Activated T-cell treated with anti-CD3 and anti-CD28 coated beads, Interleukin-2, amount 50 U/mL, for 1 hour (primary cell): ENCODE measurements at regions not wholly inside any gene's neighbourhood (a gene's known extent, or its start where the extent isn't known, plus 50 kb on each side); places are given as distances from the start of the nearest gene placed in this dataset.
"Not testable (repeated sequence)": the region's sequence is repeated elsewhere in the genome, so short reads cannot be mapped to it uniquely, and the experiment has no call there.

Source experiments
- DNase-seq: peaks from one replicate; pipeline ENCODE4 v3.0.0-alpha.2; 2020

- DNase-seq = no peak
Measured at GRCh38 chr11:114949614-114950351, 271.5 kb downstream of the NXPE2 start.

DNA sequence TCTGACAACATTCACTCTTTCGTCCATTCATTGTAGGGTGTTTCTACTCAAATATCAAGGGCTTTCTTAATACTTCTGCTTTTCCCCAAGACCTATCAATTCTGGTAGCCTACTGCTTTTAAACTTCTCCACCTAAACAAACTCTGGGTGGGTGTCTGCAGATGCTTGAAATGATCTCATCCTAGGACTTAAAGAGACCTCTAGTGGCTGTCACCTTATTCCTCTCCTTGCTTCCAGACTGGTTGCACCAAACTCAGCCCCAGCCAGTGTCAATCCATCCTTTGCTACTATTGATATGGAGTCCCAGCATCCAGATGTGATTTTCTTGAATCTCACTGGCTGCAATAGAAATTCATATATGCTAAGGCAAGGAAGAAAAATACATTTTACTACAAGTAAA, 274.7 kb downstream of the NXPE2 start:
- DNase-seq = no peak

DNA sequence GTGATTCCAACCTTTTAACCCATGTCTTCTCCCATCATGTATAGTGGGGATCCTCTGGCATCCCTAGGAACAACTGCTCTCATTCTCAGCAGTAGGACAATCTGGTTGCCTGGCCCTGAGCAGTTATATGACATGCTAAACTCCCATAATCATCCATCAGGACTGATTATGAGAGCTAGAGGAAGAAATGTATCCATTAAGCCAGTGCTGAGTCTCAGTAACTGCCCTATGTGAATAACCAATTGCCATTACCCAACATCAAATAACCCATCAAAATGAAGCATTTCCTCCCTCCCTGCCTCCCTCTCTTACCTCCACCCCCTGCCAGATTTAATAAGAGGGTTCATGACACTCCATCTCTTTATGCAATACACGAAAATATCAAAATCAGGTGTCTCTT, 277.6 kb downstream of the NXPE2 start:
- no peak for DNase-seq

GRCh38 chr11:114956566-114956965, 278.2 kb downstream of the NXPE2 start:
- DNase-seq = no peak

- no peak for DNase-seq
Measured at GRCh38 chr11:114959953-114960505, 281.7 kb downstream of the NXPE2 start.

GRCh38 chr11:114960819-114961218, 282.5 kb downstream of the NXPE2 start:
- not testable (repeated sequence) for DNase-seq

DNA sequence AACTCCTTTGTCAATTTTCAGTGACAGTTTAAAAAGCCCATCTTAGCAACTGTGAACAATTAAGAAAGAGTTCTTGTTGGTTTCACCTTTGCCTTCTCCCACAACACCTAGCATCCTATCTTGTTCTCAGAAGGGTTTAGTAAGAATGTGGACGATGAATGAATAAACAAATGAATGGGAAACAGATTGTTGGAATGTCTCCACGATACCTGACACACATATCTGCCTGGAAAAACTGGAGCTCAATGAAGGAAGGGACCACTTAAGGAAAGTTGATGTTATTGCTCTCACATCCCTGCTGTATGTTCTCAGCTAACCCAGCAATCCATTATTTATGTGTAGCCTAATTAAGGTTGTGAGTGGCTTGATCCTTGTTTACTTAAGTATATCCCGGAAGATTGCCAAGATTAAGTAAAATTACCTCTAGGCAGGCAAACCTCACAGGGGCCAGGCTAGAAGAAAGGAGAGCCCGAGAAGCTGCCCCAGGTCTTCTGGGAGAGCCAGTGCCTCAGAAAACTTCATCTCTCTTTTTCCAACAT, 286.4 kb downstream of the NXPE2 start:
- no peak for DNase-seq

DNA sequence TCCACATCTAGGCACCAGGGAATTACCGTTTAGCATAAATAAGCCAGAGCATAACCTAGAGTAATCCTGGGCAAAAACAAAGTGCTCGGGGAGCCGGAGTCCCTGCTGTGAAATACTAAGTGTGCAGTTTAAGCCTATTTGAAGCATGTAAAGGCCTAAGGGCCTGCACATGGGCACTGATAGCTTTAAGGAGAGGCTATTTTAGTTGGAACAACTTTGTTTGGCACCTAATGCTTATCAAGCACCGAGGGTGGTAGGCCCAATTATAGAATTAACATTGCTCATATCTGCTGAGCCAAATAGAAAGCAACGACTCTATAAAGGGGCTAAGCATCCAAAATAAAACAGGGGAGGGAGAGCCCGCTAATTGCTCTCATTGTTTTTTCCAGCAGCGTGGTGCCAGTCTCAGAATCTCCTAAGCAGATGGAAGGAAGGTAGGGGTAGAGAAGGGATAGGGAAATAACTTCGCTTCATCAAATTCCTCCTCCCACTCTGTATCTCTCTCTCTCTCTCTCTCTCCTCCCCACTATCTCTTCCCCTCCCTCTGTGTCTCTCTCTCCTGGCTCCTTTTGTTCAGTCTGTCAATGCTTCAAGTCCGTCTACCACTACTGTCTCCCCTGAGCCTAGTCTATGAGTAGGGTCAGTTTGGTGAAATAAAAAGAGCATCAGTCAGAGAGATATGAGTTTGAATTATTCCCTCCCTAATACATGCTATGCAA, 292.8 kb downstream of the NXPE2 start:
- DNase-seq = no peak

DNA sequence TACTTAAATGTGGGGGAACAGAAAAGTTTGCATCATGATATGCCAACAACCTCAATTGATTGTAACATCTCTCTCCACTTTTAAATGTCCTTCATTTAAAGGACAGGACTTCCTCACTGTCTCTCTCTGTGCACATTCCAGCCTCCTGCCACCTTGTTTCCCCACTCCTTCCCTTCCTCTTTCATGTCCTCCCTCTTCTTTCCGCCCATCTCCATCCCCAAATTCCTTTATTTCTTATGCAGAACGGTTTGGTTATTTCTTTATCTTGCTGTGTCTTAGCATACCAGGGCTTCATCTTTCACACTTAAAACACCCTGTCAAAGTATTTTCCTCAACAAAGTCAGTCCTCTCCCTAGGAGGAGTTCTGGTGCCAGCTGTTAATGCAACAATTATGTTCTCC, 293.8 kb downstream of the NXPE2 start:
- DNase-seq = no peak

GRCh38 chr11:114977651-114978050, 299.3 kb downstream of the NXPE2 start:
- no peak for DNase-seq

- no peak for DNase-seq
Measured at GRCh38 chr11:114982141-114982540, 303.8 kb downstream of the NXPE2 start.

DNA sequence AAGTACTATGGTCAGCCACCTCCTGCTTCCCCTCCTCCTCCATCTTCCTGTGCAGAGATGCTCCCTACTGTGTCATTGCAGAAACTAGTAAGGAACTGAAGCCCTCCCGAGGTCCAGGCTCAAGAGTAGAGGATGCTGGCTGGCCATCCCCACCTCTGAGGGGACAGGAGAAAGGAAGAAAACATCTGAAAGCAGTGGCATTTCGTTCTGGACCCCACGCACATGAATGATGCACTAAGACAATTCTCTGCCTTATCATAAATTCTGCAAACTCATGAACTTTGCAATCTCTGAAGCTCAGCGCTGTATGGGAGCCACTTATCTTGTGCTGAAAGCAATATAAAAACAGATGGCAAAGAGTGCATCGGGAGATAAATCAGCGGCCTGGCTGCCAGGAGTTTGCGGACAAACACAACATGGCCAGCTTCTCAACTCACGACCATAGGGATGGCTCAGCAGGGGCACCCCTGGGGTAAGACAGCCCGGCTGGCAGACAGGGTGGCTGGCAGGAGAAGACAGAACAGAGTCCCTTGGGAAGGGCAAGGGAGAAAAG, 306.4 kb downstream of the NXPE2 start:
- no peak for DNase-seq

GRCh38 chr11:114986365-114986764, 308.0 kb downstream of the NXPE2 start:
- no peak for DNase-seq

DNA sequence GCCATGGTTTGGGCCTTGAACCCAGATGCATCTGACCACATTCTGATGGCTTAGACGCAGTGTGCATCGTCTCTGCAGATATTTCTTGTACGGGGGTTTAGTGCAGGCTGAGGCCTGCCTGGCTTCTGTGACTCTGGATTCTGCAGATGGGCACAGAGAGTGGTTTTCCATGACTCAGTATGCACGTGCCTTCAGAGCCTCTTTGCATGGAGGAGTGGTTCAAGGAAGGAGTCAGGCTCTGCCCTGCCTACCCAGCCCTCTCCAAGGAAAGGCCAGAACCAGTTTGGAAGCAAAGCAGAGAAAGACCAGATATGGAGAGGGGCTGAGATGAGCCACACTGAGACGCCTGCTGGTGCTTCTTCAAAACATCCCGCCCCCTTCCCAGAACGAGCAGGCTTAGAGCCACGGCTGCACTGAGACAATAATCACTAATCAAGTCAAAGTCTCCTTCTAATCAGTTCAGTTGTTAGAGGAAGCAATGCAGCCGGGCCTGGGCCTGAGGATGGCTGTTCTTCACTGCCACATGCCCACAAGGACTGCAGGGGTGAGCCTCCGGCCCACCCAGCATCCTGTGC, 308.9 kb downstream of the NXPE2 start:
- no peak for DNase-seq

GRCh38 chr11:114988644-114989043, 310.3 kb downstream of the NXPE2 start:
- no peak for DNase-seq

DNA sequence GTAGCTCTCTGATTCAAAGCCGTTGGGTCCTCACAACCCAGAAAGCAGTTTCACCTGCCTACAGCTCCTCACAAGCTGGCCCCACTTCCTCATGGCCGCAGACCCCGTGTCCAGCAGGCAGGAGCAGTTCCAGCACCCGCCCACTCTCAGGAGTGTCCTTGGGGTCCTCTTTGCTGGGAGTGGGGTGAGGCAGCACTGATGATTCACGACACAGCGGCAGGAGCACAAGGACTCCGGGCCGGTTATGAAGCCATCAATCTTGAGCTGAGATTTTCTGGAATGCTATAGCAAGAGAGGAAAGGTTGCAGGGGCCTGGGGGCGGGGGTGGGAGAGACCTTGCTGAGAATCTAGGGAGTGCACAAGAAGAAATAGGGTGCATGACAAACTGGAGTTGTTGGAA, 311.2 kb downstream of the NXPE2 start:
- DNase-seq = no peak

GRCh38 chr11:115005663-115006062, 327.3 kb downstream of the NXPE2 start:
- no peak for DNase-seq

DNA sequence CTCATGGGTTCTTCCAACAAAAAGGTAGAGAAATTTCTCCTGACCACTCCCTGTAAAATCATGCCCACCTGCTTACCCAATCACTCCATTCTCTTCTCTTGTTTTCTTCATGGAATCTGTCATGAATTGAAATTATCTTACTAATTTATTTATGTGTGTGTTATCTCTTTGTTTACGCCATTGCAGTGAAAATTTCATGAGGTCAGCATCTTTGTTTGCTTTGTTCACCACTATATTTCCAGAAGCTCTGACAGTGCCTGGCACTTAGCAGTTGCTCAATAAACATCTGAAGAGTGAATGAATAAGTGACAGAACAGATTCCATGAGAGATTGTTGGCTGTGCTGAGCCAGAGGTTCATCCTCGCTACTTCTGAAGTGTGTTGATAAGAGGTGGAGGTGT, 329.5 kb downstream of the NXPE2 start:
- no peak for DNase-seq

- DNase-seq = no peak
Measured at GRCh38 chr11:115008799-115009198, 330.5 kb downstream of the NXPE2 start.

- no peak for DNase-seq
Measured at GRCh38 chr11:115017529-115017928, 339.2 kb downstream of the NXPE2 start.

DNA sequence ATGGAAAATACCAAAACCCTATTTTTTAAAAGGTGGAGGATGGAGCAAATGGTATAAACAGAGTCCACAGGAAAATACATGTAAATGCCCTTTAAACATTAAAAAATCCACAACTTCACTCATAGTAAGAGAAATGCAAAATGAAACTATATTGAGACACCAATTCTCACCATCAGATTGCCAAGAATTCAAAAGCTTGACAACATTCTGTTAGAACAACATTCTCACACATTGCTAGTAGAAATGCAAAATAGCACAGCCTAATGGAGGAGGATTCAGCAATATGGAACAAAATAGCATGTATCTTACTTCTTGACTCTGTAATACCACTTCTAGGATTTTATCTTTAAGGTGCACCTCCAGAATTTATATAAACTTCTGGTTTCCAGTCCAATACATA, 351.8 kb downstream of the NXPE2 start:
- DNase-seq = no peak

GRCh38 chr11:115036406-115037180, 358.3 kb downstream of the NXPE2 start:
- no peak for DNase-seq

DNA sequence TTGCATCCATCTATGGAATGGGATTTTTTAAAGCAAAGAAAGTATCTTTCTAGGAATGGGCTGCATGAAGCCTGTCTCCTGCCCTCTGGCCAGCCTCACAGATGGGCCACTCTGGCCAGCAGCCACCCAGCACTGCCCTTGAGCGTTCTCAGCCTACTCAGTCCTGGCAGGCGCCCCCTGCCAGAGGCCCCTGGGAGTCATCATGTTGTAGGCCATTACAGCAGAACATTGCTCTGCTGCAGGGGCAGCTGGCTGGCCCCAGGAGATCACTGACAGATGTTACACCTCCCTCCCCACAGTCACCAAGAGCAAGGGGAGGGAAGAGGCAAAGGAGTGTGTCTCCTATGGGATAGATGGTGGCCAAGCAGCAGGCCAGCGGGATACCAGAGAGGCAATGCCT, 363.7 kb downstream of the NXPE2 start:
- no peak for DNase-seq
